Hepatocyte (in vitro differentiated cells): ENCODE measurements at regions not wholly inside any gene's neighbourhood (a gene's known extent, or its start where the extent isn't known, plus 50 kb on each side); places are given as distances from the start of the nearest gene placed in this dataset.
A peak's percentile ranks its signal among the peaks of the same experiment; 100 is the strongest.

ENCODE experiments used
- DNase-seq: peaks from one replicate; pipeline ENCODE4 v3.0.0-alpha.2; 2016; ENCODE audit warnings: low spot score
- H2AFZ ChIP-seq: fragments of 200-600 bp; sonication (generic); 2 replicates; pipeline ENCODE4 v1.6.0; 2016; ENCODE audit warnings: antibody characterized with exemption, mild to moderate bottlenecking
- H3K27ac ChIP-seq: fragments of 200-600 bp; sonication (generic); 2 replicates; pipeline ENCODE4 v1.5.1; 2016; ENCODE audit warnings: mild to moderate bottlenecking
- H3K27me3 ChIP-seq: fragments of 200-600 bp; sonication (generic); 2 replicates; pipeline ENCODE4 v1.6.1; 2016
- H3K36me3 ChIP-seq: fragments of 200-600 bp; sonication (generic); replicated peaks from 2 replicates; pipeline ENCODE4 v1.5.1; 2016; ENCODE audit warnings: low read depth; ENCODE audit not compliant: insufficient read depth
- H3K4me1 ChIP-seq: fragments of 200-600 bp; sonication (generic); 2 replicates; pipeline ENCODE4 v1.5.1; 2016; ENCODE audit warnings: mild to moderate bottlenecking, moderate library complexity; ENCODE audit not compliant: insufficient read depth
- H3K4me2 ChIP-seq: fragments of 200-600 bp; sonication (generic); 2 replicates; pipeline ENCODE4 v1.6.0; 2016
- H3K4me3 ChIP-seq: fragments of 200-600 bp; sonication (generic); 2 replicates; pipeline ENCODE4 v1.5.1; 2016; ENCODE audit warnings: mild to moderate bottlenecking
- H3K79me2 ChIP-seq: fragments of 200-600 bp; sonication (generic); 2 replicates; pipeline ENCODE4 v1.6.0; 2017; ENCODE audit warnings: mild to moderate bottlenecking
- H3K9me2 ChIP-seq: fragments of 200-600 bp; sonication (generic); replicated peaks from 2 replicates; pipeline ENCODE4 v1.6.0; 2017; ENCODE audit warnings: mild to moderate bottlenecking; ENCODE audit not compliant: insufficient read depth
- H3K9me3 ChIP-seq: fragments of 200-600 bp; sonication (generic); 2 replicates; pipeline ENCODE4 v1.5.1; 2016; ENCODE audit warnings: low read depth, mild to moderate bottlenecking
- H4K20me1 ChIP-seq: fragments of 200-600 bp; sonication (generic); 2 replicates; pipeline ENCODE4 v1.6.0; 2016; ENCODE audit warnings: mild to moderate bottlenecking; ENCODE audit not compliant: insufficient read depth, poor library complexity, severe bottlenecking
- EZH2 ChIP-seq: fragments of 200-600 bp; sonication (generic); IDR thresholded peaks from 2 replicates; pipeline ENCODE4 v1.6.1; 2016; ENCODE audit warnings: antibody characterized with exemption, mild to moderate bottlenecking, borderline replicate concordance
- EZH2phosphoT487 ChIP-seq: fragments of 200-600 bp; sonication (generic); IDR thresholded peaks from one replicate; pipeline ENCODE4 v1.6.1; 2018; ENCODE audit warnings: antibody characterized with exemption, mild to moderate bottlenecking, low read depth, moderate library complexity; ENCODE audit not compliant: unreplicated experiment, severe bottlenecking
- WGBS: methylation state at CpG from one replicate; pipeline ENCODE4 v1.1.6; 2016; ENCODE audit warnings: low lambda C conversion rate; ENCODE audit errors: missing lambda C conversion rate; 5-methylcytosine and 5-hydroxymethylcytosine counted together
- TF ChIP-seq, protein P1 (sequence below): fragments of 200-600 bp; sonication (generic); IDR thresholded peaks from 2 replicates; pipeline ENCODE4 v1.5.1; 2016; ENCODE audit warnings: antibody characterized with exemption, mild to moderate bottlenecking; ENCODE audit not compliant: poor library complexity

DNA sequence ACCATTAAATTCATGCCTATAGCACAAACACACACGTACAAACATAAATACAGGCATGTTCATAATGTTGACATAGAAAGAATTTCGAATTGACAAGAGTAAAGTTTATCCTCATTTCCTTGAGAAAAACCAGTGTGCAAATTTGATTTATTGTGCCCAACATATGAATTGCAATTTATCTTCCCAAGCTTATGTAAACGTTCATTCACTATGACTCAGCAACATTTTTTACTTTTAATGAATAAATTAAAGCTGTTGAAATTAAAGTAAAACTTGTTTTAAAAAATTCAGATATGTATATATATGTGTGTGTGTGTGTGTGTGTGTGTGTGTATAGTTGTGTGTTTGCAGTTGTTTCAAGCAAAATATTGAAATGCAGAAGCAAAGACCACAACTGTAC lies 1067.9 kb downstream of the BRINP3 start:
- DNase-seq: no peak
- Histone ChIP-seq H4K20me1 (no peaks in the 10 kb centered on the region), H3K27me3 (no peaks in the 10 kb centered on the region), H3K4me1 (no peaks in the 10 kb centered on the region), H2AFZ (no peak overlapping the region), H3K9me2 (no peaks in the 10 kb centered on the region), H3K4me3 (no peak overlapping the region), H3K4me2 (no peak overlapping the region), H3K9me3 (no peaks in the 10 kb centered on the region), H3K27ac (no peak overlapping the region), H3K79me2 (no peaks in the 10 kb centered on the region), H3K36me3 (no peaks in the 10 kb centered on the region)
- 73% methylated on average over 3 of the region's 3 CpGs for WGBS
- TF ChIP-seq EZH2phosphoT487 (no peak), EZH2 (no peak)
- TF ChIP-seq, protein P1, sequence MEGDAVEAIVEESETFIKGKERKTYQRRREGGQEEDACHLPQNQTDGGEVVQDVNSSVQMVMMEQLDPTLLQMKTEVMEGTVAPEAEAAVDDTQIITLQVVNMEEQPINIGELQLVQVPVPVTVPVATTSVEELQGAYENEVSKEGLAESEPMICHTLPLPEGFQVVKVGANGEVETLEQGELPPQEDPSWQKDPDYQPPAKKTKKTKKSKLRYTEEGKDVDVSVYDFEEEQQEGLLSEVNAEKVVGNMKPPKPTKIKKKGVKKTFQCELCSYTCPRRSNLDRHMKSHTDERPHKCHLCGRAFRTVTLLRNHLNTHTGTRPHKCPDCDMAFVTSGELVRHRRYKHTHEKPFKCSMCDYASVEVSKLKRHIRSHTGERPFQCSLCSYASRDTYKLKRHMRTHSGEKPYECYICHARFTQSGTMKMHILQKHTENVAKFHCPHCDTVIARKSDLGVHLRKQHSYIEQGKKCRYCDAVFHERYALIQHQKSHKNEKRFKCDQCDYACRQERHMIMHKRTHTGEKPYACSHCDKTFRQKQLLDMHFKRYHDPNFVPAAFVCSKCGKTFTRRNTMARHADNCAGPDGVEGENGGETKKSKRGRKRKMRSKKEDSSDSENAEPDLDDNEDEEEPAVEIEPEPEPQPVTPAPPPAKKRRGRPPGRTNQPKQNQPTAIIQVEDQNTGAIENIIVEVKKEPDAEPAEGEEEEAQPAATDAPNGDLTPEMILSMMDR: no peak

- Histone ChIP-seq H3K27ac (no peak overlapping the region), H3K36me3 (no peaks in the 10 kb centered on the region), H3K27me3 (no peaks in the 10 kb centered on the region), H3K4me1 (no peaks in the 10 kb centered on the region), H3K9me3 (no peaks in the 10 kb centered on the region), H3K79me2 (no peaks in the 10 kb centered on the region), H2AFZ (no peak overlapping the region), H4K20me1 (no peaks in the 10 kb centered on the region), H3K4me3 (no peak overlapping the region), H3K9me2 (no peaks in the 10 kb centered on the region), H3K4me2 (no peak overlapping the region)
- TF ChIP-seq EZH2phosphoT487 (no peak), EZH2 (no peak)
- TF ChIP-seq, protein P1: no peak
- WGBS: 93% methylated on average over 1 of the region's 2 CpGs
- DNase-seq: peak; percentile 5
Observed at GRCh38 chr1:189424746-189425331, 1052.8 kb downstream of the BRINP3 start.

DNA sequence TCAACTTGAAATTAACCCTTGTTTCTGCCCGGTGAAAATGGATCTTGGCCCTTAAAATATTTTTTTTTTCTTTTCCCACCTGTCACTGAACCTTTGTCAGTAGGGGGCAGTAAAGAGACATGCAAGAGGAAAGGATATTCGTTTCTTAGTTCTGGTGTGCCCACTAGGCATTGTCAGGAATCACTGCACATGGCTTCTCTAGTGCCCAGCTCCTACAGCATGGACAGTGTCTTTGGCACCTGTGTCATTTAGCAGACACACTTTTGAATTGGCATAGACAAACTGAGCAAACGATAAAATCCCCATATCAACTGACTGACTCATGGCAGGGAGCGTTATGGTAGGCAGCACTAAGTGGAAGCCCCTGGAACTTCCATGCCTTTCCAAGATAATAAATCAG lies 1048.1 kb downstream of the BRINP3 start:
- Histone ChIP-seq H2AFZ (no peak overlapping the region), H4K20me1 (no peaks in the 10 kb centered on the region), H3K4me2 (no peak overlapping the region), H3K4me3 (no peak overlapping the region), H3K4me1 (peaks cover under 1% of the 10 kb centered on the region), H3K79me2 (no peaks in the 10 kb centered on the region), H3K36me3 (no peaks in the 10 kb centered on the region), H3K27ac (no peak overlapping the region), H3K9me3 (no peaks in the 10 kb centered on the region), H3K27me3 (no peaks in the 10 kb centered on the region), H3K9me2 (no peaks in the 10 kb centered on the region)
- TF ChIP-seq EZH2phosphoT487 (no peak), EZH2 (no peak)
- TF ChIP-seq, protein P1: peak; percentile 53
- WGBS: 57% methylated on average over 4 of the region's 4 CpGs
- DNase-seq: peak; percentile 65
